OCI-LY1 (cell line): ENCODE measurements at regions not wholly inside any gene's neighbourhood (a gene's known extent, or its start where the extent isn't known, plus 50 kb on each side); places are given as distances from the start of the nearest gene placed in this dataset.

Experiments used
- EZH2 ChIP-seq: fragments of 200-600 bp; sonication (generic), shearing (Covaris generic); IDR thresholded peaks from 2 replicates; pipeline ENCODE4 v1.8.0; 2017; ENCODE audit warnings: borderline replicate concordance, mixed run types, mild to moderate bottlenecking, antibody characterized with exemption, low read length, moderate library complexity, mixed read lengths
- TF ChIP-seq, protein P1 (sequence below): fragments of 200-600 bp; sonication (generic), shearing (Covaris generic); IDR thresholded peaks from 2 replicates; pipeline ENCODE4 v1.5.1; 2017; ENCODE audit warnings: mild to moderate bottlenecking, antibody characterized with exemption, low read length, moderate library complexity, mixed read lengths

DNA sequence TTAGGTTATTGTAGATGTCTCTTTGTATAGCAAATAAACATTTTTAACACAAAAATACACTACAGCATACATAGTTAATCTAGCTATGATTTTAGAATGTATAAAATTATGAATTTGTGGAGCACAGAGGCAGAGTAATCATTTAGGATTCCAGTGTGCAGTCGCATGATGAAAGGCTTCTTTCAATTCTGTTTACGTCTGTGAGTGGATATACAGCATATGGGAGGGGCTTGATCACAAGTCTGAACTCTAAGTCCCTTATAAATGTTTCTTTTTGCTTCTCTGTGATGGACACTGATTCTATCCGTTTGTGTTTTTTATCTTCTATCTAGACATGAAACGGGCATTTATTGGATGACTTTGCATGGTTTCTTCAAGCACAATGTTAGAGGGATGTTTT lies 1239.6 kb upstream of the AGA start:
- TF ChIP-seq, protein P1, sequence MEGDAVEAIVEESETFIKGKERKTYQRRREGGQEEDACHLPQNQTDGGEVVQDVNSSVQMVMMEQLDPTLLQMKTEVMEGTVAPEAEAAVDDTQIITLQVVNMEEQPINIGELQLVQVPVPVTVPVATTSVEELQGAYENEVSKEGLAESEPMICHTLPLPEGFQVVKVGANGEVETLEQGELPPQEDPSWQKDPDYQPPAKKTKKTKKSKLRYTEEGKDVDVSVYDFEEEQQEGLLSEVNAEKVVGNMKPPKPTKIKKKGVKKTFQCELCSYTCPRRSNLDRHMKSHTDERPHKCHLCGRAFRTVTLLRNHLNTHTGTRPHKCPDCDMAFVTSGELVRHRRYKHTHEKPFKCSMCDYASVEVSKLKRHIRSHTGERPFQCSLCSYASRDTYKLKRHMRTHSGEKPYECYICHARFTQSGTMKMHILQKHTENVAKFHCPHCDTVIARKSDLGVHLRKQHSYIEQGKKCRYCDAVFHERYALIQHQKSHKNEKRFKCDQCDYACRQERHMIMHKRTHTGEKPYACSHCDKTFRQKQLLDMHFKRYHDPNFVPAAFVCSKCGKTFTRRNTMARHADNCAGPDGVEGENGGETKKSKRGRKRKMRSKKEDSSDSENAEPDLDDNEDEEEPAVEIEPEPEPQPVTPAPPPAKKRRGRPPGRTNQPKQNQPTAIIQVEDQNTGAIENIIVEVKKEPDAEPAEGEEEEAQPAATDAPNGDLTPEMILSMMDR = no peak
- no peak for TF ChIP-seq EZH2
